Ishikawa (cell line): ENCODE measurements at regions not wholly inside any gene's neighbourhood (a gene's known extent, or its start where the extent isn't known, plus 50 kb on each side); places are given as distances from the start of the nearest gene placed in this dataset.

Experiments used
- CEBPB ChIP-seq: IDR thresholded peaks from 2 replicates; pipeline ENCODE4 v1.6.1; 2012
- CREB1 ChIP-seq: IDR thresholded peaks from 2 replicates; pipeline ENCODE4 v1.6.1; 2012; ENCODE audit warnings: low read depth
- EP300 ChIP-seq: IDR thresholded peaks from 2 replicates; pipeline ENCODE4 v1.6.1; 2012; ENCODE audit warnings: borderline replicate concordance
- FOXM1 ChIP-seq: IDR thresholded peaks from 2 replicates; pipeline ENCODE4 v1.6.1; 2012; ENCODE audit warnings: low read depth, borderline replicate concordance
- RAD21 ChIP-seq: IDR thresholded peaks from 2 replicates; pipeline ENCODE4 v1.6.1; 2012; ENCODE audit warnings: low read depth
- TF ChIP-seq, protein P1 (sequence below): IDR thresholded peaks from 2 replicates; pipeline ENCODE4 v1.6.1; 2012; ENCODE audit warnings: low read depth, mild to moderate bottlenecking

DNA sequence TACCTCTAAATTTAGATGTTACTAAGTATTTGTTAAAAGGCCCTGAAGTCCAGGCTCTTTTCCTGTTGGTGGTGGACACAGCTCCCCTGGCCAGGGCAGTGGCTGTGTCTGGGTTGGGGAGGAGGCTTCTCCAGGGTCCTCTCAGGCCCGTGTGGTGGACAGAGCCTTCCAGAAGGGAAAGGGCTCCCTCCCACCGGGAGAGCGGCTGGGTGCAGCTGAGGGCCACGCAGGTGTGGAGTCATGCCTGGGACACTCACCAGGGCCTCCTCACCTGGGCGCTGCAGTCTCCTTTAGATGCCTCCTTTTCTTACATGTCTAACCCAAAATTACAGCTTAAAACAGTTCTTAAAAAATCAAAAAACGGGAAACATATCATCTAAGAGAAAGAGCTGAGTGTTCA is 128.2 kb upstream of the TCERG1L start:
- TF ChIP-seq EP300: no peak
- no peak for TF ChIP-seq FOXM1
- TF ChIP-seq, protein P1, sequence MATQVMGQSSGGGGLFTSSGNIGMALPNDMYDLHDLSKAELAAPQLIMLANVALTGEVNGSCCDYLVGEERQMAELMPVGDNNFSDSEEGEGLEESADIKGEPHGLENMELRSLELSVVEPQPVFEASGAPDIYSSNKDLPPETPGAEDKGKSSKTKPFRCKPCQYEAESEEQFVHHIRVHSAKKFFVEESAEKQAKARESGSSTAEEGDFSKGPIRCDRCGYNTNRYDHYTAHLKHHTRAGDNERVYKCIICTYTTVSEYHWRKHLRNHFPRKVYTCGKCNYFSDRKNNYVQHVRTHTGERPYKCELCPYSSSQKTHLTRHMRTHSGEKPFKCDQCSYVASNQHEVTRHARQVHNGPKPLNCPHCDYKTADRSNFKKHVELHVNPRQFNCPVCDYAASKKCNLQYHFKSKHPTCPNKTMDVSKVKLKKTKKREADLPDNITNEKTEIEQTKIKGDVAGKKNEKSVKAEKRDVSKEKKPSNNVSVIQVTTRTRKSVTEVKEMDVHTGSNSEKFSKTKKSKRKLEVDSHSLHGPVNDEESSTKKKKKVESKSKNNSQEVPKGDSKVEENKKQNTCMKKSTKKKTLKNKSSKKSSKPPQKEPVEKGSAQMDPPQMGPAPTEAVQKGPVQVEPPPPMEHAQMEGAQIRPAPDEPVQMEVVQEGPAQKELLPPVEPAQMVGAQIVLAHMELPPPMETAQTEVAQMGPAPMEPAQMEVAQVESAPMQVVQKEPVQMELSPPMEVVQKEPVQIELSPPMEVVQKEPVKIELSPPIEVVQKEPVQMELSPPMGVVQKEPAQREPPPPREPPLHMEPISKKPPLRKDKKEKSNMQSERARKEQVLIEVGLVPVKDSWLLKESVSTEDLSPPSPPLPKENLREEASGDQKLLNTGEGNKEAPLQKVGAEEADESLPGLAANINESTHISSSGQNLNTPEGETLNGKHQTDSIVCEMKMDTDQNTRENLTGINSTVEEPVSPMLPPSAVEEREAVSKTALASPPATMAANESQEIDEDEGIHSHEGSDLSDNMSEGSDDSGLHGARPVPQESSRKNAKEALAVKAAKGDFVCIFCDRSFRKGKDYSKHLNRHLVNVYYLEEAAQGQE: no peak
- TF ChIP-seq CREB1: no peak
- no peak for TF ChIP-seq RAD21
- no peak for TF ChIP-seq CEBPB
